HFFc6 (cell line): ENCODE measurements at regions not wholly inside any gene's neighbourhood (a gene's known extent, or its start where the extent isn't known, plus 50 kb on each side); places are given as distances from the start of the nearest gene placed in this dataset.

Source experiments
- DNase-seq: peaks from one replicate; pipeline ENCODE4 v3.0.0-alpha.2; 2018
- H3K27ac Mint-ChIP-seq: 2 replicates; pipeline ENCODE4 v1.8.0; 2020; ENCODE audit warnings: mild to moderate bottlenecking, mixed read lengths
- H3K27me3 Mint-ChIP-seq: 2 replicates; pipeline ENCODE4 v1.8.0; 2021; ENCODE audit warnings: mild to moderate bottlenecking, moderate library complexity, mixed read lengths; ENCODE audit not compliant: insufficient read depth
- H3K36me3 Mint-ChIP-seq: 2 replicates; pipeline ENCODE4 v1.8.0; 2021; ENCODE audit warnings: low read depth, mixed read lengths
- H3K4me1 Mint-ChIP-seq: 2 replicates; pipeline ENCODE4 v1.8.0; 2020; ENCODE audit warnings: low read depth, mixed read lengths
- H3K4me3 Mint-ChIP-seq: 2 replicates; pipeline ENCODE4 v1.8.0; 2020; ENCODE audit warnings: mild to moderate bottlenecking, moderate library complexity, mixed read lengths
- H3K9me3 Mint-ChIP-seq: 2 replicates; pipeline ENCODE4 v1.8.0; 2020; ENCODE audit warnings: mild to moderate bottlenecking, mixed read lengths
- TF ChIP-seq, protein P1 (sequence below): fragments of 200-600 bp; sonication (generic); IDR thresholded peaks from 2 replicates; pipeline ENCODE4 v1.5.0; 2021; ENCODE audit warnings: antibody characterized with exemption, mild to moderate bottlenecking

GRCh38 chr20:60431349-60431748 lies 473.1 kb downstream of the CDH26 start:
- Mint-ChIP-seq H3K27me3 (peaks cover 2% of the 10 kb centered on the region), H3K4me3 (no peak overlapping the region), H3K27ac (no peak overlapping the region), H3K9me3 (peaks cover 33% of the 10 kb centered on the region), H3K36me3 (no peaks in the 10 kb centered on the region), H3K4me1 (no peaks in the 10 kb centered on the region)
- DNase-seq = no peak
- TF ChIP-seq, protein P1, sequence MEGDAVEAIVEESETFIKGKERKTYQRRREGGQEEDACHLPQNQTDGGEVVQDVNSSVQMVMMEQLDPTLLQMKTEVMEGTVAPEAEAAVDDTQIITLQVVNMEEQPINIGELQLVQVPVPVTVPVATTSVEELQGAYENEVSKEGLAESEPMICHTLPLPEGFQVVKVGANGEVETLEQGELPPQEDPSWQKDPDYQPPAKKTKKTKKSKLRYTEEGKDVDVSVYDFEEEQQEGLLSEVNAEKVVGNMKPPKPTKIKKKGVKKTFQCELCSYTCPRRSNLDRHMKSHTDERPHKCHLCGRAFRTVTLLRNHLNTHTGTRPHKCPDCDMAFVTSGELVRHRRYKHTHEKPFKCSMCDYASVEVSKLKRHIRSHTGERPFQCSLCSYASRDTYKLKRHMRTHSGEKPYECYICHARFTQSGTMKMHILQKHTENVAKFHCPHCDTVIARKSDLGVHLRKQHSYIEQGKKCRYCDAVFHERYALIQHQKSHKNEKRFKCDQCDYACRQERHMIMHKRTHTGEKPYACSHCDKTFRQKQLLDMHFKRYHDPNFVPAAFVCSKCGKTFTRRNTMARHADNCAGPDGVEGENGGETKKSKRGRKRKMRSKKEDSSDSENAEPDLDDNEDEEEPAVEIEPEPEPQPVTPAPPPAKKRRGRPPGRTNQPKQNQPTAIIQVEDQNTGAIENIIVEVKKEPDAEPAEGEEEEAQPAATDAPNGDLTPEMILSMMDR = no peak

DNA sequence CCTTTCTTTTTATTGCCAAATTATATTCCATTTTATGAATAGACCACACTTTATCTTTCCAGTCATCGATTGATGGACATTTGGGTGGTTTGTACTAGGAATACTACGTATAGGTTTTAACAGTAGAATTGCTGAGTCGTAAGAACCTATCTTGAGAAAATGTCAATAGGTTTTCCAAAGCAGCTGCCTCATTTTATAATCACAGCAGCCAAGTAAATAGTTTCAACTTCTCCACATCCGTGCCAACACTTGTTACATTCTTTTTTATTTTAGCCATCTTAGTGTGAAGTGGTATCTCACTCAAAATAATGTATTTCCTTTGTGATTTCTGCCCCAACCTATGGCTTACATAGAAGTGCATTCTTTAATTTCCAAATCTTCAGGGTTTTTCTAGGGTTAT lies 479.2 kb downstream of the CDH26 start:
- Mint-ChIP-seq H3K4me1 (no peaks in the 10 kb centered on the region), H3K4me3 (no peak overlapping the region), H3K27ac (no peak overlapping the region), H3K27me3 (no peaks in the 10 kb centered on the region), H3K9me3 (peaks cover 6% of the 10 kb centered on the region), H3K36me3 (no peaks in the 10 kb centered on the region)
- DNase-seq = no peak
- TF ChIP-seq, protein P1 = no peak

DNA sequence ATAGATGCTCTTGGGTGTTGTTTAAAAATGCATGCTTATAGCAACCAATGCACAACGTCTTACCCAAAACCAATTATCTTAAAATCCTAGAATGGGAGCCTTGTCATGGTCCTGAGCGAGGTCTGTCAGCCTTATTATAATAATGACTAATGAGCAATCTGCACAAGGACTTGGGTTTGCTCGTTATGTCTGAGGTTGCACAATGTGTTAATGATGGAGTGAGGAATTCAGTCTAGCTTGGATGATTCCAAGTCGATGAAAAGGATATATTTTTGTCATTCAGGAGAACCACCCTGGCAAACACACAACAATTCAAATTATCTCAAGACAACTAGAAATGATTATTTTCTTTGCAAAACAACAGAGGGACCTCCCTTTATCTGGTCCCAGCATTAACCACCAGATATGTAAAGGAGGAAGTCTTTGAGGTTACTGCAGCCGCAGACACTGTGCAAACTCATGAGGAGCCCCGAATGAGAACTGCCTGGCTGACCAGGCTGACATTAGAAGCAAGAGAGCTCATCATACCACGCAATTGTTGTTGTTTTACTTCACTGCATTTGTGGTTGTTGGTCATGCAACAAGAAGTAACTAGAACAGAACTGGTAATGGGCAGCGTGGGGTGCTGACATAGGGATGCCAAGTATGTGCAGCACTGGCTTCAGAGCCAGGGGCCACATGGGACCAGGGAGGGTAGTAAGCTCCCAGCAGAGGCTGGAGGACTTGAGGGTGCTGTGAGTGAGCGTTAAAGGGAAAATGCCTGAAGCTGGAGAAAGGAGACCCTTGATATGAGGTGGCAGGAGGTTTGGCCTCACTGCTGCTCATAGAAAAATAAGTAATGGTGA lies 488.3 kb downstream of the CDH26 start:
- peaks cover 3% of the 10 kb centered on the region; the same call in 1 of the 2 replicates for H3K27me3 Mint-ChIP-seq
- TF ChIP-seq, protein P1 = no peak
- no peaks in the 10 kb centered on the region for H3K4me1 Mint-ChIP-seq
- no peak for DNase-seq
- no peak overlapping the region for H3K4me3 Mint-ChIP-seq
- no peaks in the 10 kb centered on the region for H3K36me3 Mint-ChIP-seq
- H3K27ac Mint-ChIP-seq = no peak overlapping the region
- peaks cover 15% of the 10 kb centered on the region for H3K9me3 Mint-ChIP-seq

DNA sequence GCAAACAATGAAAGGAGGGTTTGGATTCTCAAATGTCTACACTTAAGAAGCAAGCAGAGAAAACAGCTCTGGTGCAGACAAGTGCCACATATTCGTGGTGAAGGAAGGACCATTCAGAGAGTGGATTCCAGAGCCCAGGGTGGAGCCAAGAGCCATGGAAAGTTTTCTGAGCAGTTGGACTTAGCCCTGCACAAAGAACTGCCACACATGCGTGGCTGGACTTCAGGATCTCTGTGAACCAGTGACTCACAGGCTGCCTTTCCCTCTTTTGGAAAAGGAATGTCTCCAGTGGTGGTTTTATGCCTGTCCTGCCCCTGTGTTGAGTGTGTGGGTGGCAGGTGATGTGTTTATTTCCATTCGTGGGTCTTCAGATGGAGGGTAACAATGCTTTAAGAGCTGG lies 489.5 kb downstream of the CDH26 start:
- peaks cover 15% of the 10 kb centered on the region for H3K9me3 Mint-ChIP-seq
- H3K4me1 Mint-ChIP-seq = no peaks in the 10 kb centered on the region
- DNase-seq = peak; percentile 2
- H3K27ac Mint-ChIP-seq = no peak overlapping the region
- TF ChIP-seq, protein P1 = no peak
- H3K27me3 Mint-ChIP-seq = peaks cover 3% of the 10 kb centered on the region; the same call in 1 of the 2 replicates
- H3K36me3 Mint-ChIP-seq = no peaks in the 10 kb centered on the region
- no peak overlapping the region for H3K4me3 Mint-ChIP-seq

DNA sequence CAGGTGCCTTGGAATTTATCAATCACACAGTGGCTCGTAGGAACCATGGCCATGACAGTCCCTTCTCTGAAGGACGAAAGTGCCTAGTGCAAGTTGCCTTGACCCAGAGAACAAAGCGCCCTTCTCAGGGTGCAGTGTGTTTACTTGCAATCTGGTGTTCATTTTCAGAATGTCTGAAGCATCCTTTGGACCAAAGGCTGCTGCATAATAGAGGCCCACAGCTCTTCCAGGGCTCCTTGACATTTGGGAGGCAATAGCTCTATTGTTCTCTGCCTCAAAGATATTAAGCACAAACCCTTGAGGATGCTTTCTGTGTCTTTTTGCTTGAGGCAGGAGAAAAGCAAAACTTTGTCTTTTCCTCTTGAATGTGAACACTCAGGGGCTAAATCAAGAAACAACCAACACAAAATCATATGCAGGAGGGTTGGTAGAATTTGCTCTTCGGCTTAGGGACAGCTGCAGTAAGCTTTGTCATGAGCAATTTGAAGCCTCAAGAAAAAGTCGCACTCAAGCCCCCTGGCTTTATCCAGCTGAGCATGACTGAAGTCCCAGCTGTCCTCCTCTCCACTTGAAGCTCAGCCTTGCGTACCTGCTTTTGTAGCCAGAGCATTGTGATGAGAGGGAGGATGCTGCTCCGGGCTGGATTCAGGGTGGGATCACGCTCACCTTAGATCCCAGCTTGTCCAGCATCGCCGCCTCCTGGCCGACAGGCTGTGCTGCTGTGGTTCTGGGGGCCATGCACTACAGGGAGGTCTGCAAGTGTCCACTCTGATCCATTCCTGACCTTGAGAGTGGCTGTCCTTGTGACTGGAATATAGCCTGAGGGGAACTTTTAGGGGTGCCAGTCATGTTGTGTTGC lies 495.4 kb downstream of the CDH26 start:
- TF ChIP-seq, protein P1 = no peak
- no peak overlapping the region for H3K27ac Mint-ChIP-seq
- H3K27me3 Mint-ChIP-seq = peaks cover 2% of the 10 kb centered on the region
- H3K9me3 Mint-ChIP-seq = peaks cover 20% of the 10 kb centered on the region
- no peaks in the 10 kb centered on the region for H3K4me1 Mint-ChIP-seq
- H3K4me3 Mint-ChIP-seq = no peak overlapping the region
- no peaks in the 10 kb centered on the region; the same call in 1 of the 2 replicates for H3K36me3 Mint-ChIP-seq
- no peak for DNase-seq
